ENCODE measurements at regions not wholly inside any gene's neighbourhood (a gene's known extent, or its start where the extent isn't known, plus 50 kb on each side); places are given as distances from the start of the nearest gene placed in this dataset.

GRCh38 chr16:79366635-79367034, 233.9 kb downstream of the MAF start:
- no peak for DNase-seq

DNA sequence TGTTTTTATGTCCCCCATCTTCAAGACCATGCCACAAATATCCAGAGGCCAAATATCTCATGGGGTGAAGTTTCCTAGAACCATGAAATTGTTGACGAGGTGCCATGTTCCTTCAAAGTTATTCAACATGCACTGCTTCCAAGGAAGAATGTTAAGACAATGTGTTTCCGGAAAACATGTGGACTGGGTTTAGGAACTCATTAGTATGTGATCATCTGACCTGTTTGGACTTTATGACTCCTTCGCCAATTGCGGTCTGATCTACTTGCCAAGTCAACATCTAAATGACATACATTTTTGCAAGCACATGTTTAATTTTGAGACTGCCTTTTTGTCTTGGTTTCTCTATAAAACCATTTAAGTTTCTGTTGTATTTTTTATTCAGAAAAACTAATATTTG, 234.8 kb downstream of the MAF start:
- no peak for DNase-seq

GRCh38 chr16:79363484-79363883, 237.1 kb downstream of the MAF start:
- DNase-seq: no peak

- no peak for DNase-seq
Observed at GRCh38 chr16:79363035-79363434, 237.5 kb downstream of the MAF start.

DNA sequence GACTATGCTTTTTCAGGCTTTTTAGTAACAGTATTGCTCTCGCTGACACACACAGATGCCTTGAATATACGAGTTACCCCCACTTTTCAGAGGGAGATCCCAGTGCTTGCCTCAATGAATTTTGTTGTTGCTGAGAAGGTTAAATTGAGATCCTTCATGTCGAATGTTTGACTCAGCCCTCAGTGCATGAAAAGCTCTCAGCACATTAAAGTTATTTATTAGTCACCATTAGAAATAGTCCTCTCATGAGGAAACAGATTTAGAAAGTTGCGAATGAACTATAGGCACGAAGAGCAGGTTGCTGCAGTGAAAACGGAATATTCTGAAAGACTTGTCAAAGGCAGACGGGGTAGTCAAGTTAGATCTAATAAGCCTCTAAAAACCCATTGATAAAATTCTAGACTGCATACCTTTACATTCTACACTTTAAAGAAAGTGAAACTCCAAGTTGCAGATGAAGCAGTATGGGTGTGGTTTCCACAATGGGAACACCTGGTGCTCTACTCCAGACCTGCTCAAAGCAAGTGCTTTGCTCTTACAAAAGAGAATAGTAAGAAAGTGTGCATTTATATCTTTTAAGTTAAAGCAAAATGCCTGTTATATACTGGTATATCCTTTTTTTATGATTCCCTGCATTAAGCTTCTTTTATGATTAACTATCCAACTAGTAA, 238.1 kb downstream of the MAF start:
- DNase-seq: no peak

DNA sequence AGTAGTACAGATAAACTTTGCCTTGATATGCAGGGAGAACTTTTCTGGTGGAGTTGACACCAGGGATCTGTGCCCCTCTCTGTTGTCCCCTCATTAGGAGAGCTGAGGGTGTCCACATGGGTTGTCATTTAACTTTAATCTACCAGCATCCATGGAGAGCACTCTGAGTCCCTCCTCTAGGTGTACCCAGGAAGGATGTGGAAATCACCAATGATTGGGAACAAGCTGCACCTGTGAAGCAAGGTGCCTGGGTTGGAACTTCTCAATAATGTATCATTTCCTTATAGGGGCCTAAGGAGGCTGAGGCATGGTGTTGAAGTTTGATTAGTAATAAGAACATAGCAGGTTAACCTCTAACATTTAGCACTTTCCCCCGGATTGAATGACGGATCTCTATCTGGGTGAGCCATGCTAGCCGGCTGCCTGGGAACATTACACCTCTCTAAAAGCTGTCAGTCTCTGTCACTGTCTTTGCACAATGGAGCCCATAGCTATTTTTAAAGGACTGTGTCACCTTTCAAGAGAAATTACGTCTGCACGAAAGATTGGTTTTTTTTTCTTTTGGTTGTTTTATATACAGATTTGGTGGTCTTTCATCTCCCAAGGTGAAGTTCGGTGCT, 239.3 kb downstream of the MAF start:
- no peak for DNase-seq

DNA sequence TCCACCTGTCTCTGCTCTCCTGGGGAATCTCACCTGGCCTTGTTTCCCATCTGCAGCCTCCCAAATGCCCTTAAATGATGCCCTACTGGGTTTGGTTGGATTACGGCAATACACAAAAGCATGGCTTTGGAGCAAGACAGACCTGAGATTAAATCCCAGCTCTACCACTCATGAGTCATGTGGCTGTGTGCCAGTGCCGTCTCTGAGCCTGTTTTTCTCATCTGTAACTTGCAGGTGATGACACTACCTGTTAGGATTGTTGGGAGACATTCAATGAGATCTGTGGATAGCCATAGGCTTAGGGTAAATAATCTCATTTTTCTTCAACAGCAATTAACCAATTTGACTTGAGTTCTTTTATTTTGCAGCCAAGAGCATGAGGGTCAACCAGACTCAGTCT, 240.3 kb downstream of the MAF start:
- DNase-seq: no peak

DNA sequence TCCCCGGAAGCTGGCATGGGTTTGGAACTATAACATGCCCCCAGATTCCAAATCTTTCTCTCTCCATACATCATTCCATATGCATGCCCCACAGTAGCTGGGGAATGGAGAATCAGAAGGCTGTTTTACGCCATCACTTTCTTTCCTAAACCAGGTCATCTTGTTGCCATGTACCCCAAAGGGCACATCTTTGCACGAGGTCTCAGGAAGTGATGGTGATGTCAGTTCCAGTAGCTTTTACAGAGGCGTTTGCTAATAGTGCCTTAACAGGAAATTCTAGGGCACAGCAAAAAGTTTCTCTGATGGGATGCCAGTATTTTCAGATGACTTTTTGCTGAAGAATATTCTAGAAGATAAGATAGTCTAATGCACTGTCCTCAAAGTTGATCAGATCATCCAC, 241.5 kb downstream of the MAF start:
- no peak for DNase-seq

GRCh38 chr16:79358188-79358587, 242.3 kb downstream of the MAF start:
- no peak for DNase-seq

- DNase-seq: no peak
Observed at GRCh38 chr16:79355600-79356358, 244.8 kb downstream of the MAF start.

- no peak for DNase-seq
Observed at GRCh38 chr16:79351927-79352326, 248.6 kb downstream of the MAF start.

DNA sequence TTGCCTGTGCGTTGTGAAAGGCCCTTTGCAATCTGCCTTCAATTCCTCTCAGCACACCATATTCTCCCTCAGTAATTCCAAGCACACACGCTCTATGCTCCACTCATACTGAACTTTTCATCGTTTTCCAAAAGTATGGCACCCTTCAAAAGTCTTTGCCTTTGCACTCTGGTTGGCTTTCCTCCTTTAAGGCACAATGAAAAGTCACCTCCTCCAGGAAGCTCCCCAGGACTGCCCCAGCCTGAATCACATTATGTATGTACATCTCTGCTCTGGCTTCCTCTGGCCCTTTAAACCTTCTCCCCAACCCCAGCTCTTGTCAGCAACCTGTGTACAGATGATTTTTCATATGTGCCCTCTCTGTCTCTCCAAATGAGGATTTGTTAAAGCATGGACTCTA, 250.7 kb downstream of the MAF start:
- no peak for DNase-seq

GRCh38 chr16:79348521-79349306, 251.8 kb downstream of the MAF start:
- DNase-seq: peak; percentile 27

GRCh38 chr16:79347277-79347676, 253.3 kb downstream of the MAF start:
- DNase-seq: no peak

DNA sequence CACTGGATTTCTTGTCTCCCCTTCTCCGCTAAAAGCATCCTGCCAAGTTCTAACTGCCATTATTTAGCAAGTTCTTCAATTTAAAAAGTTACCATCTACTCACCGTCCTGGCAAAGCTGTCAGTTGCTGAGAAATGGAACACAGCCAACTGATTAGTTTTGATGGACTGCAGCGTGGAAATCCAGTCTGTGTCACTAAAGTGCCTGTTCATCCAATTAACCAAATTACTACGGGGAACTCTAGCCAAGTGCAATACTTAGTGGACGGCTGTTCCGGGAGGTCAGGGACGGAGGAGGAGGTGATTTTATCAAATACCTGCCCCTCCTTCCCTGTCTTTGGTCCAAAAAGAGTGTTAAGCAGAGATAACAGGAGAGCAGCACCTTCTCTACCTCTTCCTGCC, 260.7 kb downstream of the MAF start:
- no peak for DNase-seq

DNA sequence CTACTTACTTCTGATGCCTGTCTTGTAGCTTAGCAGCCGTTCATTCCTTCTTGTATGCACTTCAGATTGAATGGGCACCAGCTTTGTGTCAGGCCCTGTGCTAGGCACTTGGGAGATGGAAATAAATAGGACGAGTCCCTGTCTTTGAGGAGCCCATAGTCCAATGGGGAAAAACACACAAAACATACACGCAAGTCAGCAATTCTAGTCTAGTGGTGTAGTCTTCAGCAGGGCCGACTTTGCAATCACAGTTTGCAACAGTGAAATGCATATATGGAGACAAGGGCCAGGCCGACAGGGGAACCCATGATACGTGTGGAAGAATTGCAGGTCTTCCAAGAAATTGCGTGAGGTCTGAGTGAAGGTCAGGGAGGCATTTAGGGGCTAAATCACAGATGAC, 262.6 kb downstream of the MAF start:
- DNase-seq: no peak

- no peak for DNase-seq
Observed at GRCh38 chr16:79336437-79337229, 263.9 kb downstream of the MAF start.

- peak; percentile 28 for DNase-seq
Observed at GRCh38 chr16:79334127-79334526, 266.4 kb downstream of the MAF start.

DNA sequence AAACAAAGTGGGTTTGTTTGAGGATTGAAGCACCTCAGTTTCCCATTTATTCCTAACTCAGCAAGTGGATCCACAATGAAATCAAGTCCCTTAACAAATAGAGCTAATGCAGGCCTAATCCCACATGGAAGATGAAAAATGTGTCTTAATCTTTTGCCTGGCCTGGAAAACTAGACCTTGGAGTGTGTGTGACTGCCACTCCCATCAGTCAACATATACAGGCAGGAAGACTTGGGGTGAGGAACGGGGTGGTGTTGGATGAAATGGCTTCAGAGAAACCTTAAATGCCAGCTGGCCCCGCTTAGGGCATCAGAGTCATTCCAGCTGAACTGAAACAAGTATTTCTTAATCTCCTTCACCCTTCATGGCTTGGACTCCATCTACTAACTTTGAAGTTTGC, 269.5 kb downstream of the MAF start:
- no peak for DNase-seq

GRCh38 chr16:79329967-79330366, 270.6 kb downstream of the MAF start:
- DNase-seq: no peak

GRCh38 chr16:79329166-79329521, 271.4 kb downstream of the MAF start:
- DNase-seq: no peak

- no peak for DNase-seq
Observed at GRCh38 chr16:79328402-79329165, 272.0 kb downstream of the MAF start.
